ENCODE measurements at regions not wholly inside any gene's neighbourhood (a gene's known extent, or its start where the extent isn't known, plus 50 kb on each side); places are given as distances from the start of the nearest gene placed in this dataset.
"Not testable (repeated sequence)": the region's sequence is repeated elsewhere in the genome, so short reads cannot be mapped to it uniquely, and the experiment has no call there.

GRCh38 chr11:106152013-106152412, 74.6 kb downstream of the AASDHPPT start:
- no peak for DNase-seq

GRCh38 chr11:106152824-106153223, 75.4 kb downstream of the AASDHPPT start:
- no peak for DNase-seq

DNA sequence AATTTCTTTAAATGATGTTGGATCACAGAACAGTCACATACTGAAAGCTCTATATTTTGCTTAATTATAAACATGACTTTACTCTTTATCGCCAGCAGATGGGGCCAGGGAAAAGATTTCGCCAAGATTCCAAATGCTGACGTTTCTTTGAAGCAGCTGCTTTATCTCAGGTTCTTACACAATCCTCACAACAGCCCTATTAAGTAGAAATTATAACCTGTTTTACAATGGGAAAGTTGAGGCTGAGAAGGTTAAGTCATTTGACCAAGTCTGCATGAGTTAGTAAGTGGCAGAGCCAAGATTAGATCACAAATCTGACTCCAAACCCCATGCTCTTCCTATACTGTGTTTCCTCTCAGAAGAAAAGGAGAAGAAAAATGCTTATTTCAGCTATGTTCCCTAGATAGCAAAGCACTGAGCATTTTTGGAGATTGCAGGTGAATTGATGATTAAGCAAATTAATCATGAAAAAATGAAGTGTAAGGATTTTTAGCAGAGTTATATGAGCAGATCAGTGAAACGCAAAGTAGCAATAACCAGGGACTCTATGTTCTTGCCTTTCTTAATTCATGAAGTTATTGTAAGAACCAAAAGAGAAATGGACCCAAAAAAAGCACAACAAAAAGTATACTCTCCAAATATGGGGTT, 79.0 kb downstream of the AASDHPPT start:
- peak; percentile 59 for DNase-seq

- no peak for DNase-seq
Observed at GRCh38 chr11:106158406-106158805, 80.9 kb downstream of the AASDHPPT start.

- DNase-seq: no peak
Observed at GRCh38 chr11:106159836-106160235, 82.4 kb downstream of the AASDHPPT start.

DNA sequence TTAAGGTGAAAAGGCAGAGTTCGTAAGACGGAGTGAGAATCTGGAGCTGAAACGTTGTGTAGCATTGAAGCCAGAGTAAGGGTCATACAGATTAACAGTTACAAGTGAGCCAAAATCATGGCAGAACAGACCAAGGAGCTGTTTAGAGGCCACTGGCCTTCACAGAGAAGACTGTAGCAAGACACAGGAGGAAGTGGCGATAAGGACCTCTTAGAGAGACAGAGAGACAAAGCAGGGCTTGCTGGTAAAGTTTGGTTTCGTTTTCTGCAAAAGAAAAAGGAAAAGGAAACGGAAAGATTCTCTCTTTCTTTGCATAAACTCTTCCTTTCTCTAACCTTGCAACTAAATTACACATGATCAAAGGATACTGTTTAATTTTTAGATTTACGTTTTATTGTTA, 83.0 kb downstream of the AASDHPPT start:
- no peak for DNase-seq

DNA sequence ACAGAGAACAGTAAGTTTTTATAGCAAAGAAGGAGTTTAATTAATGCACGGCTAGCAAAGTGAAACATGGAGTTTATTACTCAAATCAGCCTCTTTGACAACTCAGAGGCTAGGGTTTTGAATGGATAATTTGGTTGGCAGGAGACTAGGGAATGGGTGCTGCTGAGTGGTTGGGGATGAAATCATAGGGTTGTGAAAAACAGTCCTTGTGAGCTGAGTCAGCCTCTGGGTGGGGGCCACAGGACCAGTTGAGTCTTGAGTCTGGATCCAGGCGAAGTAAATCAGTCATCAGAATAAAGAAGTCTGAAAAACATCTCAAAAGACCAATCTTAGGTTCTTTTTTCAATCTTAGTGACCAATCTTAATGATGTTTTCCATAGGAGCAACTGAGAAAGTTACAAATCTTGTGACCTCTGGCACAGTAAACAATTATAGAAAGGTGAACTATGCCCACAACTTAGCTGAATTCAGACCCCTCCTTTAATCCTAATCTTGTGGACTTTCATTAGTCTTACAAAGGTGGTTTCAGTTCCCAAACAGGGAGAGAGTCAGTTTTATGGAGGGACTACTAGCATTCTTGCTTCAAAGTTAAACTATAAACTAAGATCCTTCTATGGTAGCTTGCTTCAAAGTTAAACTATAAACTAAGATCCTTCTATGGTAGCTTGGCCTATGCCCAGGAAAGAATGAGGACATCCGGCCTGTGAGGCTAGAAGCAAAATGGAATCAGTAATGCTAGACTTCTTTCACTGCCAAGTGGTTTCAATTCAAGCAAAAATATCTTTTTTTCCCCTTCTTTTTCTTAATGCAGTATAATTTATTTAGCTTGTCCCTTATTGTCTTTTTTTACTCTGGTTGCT, 84.5 kb downstream of the AASDHPPT start:
- DNase-seq: no peak

DNA sequence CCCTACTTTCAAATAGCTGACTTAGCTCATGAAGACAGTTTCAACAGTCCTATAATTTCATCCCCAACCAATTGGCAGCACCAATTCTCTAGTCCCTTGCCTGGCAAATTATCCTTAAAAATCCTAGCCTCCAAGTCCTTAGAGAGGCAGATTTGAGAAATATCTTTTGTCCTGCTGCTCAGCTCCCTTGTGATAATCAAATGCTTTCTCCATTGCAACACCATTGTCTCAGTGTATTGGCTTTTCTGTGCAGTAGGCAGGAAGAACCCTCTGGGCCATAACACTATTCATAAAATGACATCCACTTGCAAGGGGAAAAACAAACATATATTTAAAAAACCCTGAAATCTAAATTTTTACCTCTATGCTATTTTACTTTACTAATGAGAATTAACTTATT, 89.6 kb downstream of the AASDHPPT start:
- DNase-seq: peak; percentile 16

- DNase-seq: no peak
Observed at GRCh38 chr11:106172386-106172991, 95.0 kb downstream of the AASDHPPT start.

DNA sequence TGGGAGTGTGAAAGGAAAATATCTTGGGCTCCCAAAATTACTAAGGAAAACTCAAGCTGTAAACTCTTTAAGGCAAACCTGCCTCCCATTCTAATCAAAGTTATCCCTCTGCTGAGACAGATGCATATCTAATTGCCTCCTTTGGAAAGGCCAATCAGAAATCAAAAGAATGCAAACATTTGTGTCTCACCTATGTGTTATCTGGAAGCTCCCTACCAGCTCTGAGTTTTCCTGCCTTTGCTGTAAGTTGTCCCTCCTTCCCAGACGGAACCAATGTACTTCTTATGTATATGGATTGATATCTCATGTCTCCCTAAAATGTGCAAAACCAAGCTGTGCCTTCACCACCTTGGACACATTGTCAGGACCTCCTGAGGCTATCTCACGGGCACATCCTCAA, 95.8 kb downstream of the AASDHPPT start:
- DNase-seq: no peak

DNA sequence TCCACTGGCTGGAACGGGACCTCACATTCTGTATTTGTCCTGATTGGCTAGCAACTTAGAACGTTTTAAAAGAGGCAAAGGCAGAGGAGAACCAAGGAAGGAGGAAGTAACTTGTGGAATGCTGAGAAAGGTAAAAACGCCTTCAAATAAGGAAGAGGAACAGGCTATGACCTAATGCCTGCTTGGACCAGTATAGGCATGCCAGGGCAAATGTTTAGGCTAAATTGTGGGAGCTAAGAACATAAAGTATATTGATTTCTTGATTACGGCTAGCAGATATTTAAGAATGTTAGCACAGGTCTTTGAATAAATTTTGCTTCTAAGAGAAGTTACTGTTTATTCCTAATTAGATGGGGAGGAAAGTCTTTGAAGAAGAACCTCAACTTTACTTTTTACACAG, 96.5 kb downstream of the AASDHPPT start:
- DNase-seq: not testable (repeated sequence)

DNA sequence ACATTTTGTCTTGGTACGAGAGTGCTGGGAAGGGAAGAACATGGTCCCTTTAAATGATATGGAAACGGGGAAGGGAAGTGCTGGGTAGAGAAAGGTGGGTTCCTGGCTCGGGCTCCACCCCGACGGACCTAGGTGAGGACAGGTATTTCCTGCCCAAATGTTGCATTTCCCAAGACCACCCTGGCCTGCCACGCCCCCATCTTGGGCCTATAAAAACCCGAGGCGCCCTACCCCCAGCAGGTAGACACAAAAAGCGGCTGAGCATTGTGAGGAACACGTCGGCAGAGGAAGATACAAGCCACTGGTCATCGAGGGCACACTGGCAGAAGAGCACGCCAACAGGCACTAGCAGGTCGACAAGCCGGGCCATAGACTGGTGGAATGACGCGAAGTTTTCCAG, 99.4 kb downstream of the AASDHPPT start:
- DNase-seq: no peak

DNA sequence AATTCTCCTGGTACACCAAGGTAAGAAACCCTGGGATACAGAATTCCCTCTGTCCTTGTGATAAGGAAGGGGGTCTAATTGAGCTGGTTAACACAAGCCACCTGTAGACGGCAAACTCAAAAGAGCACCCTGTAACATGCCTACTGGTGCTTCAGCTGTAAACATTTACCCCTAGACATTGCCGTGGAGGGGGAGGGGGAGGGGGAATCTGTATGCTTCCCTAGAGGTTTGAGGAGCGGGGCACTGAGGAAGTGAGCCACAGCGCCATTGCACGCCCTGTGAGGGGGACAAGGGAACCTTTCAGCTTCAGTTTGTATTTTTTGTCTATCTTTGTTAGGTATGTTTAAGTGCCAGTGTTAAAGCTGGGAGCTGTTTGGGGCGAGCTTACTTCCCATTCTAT, 99.8 kb downstream of the AASDHPPT start:
- no peak for DNase-seq

- no peak for DNase-seq
Observed at GRCh38 chr11:106178361-106178760, 100.9 kb downstream of the AASDHPPT start.

DNA sequence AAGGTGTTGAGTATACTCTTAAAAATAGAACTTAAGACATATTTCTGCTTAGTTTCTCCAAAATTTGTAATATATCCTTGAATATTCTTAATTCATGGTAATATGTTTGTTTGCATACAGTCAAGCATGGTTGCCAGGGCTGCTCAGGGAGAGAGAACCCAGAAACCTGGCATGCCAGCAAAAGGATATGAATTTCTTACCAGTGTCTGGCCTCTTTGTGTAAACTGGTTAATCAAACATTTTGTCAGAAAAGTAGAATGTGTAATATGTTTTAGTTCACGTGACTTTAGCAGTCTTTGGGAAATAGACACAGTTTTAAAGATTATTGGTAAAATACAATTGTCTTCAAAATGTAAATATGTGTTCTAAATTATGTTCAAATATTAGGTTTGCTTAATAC, 101.6 kb downstream of the AASDHPPT start:
- no peak for DNase-seq

DNA sequence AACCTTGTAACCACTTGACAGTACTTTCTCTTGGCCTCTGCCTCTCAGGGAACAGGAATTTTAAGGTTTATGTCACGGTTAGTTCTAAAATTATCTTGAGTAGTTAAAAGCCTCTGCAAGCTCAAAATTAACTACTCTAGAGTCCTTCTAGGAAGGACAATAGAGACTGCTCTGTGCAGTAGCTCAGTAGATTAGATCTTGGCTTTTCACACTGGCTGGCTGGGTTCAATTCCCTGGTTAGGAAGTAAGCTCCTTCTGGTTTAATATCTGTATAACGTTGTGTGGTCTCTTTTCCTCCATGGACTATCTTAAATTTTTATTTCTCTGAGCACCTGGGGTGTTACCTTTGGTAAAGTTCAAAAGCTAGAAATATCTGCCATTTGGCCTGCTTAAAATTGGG, 109.2 kb downstream of the AASDHPPT start:
- DNase-seq: no peak

- DNase-seq: peak; percentile 21
Observed at GRCh38 chr11:106187860-106188456, 110.5 kb downstream of the AASDHPPT start.

DNA sequence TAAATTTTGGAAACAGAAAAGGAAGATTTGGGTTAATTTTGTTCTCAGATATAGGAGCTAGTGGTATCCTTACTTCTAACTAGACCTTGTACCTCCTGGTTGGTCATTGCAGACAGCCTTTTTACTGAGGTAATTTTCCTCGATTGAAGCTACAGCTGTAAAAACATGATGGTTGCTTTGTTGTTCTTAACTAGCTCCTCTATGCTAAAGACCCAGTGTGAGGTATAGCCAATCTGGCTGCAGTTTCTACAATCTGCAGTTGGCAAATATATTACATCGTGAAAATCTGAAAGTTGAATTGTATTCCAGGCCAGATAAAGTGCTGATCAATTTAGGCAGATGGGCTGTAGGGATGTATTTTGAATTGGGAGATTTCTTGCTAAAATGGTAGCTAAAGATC, 116.5 kb downstream of the AASDHPPT start:
- no peak for DNase-seq

GRCh38 chr11:106197438-106197837, 120.0 kb downstream of the AASDHPPT start:
- no peak for DNase-seq

DNA sequence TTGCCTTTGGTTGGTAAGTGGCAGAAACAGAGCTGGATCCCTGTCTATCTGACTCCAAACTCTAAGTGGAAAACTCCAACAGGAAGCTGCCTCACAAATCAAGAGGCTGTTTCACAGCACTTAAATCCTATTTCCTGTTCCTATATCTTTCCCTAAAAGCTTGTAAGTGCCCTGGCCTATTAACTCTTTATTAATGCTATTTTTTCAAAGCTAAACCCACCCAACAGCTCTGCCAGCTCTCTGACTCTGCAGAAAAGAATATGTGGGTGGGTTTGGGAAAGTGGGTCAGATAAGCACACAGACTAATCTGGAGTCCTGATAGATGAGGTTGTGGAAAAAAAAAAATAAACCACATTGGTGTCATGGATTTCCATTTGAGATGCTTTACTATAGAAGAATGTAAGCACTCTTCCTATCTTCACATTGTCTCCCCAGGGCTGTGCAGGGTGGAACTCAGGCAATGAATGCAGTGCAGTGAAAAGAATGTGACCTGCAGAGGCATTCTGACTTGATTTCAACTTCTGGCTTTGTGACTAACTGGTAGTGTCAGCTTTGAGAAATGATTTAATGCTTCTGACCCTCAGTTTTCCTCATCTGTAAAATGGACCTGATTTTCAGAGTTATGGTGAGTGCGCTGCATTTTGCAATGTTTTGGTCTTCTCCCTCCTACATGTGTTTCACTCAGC, 125.6 kb downstream of the AASDHPPT start:
- no peak for DNase-seq

DNA sequence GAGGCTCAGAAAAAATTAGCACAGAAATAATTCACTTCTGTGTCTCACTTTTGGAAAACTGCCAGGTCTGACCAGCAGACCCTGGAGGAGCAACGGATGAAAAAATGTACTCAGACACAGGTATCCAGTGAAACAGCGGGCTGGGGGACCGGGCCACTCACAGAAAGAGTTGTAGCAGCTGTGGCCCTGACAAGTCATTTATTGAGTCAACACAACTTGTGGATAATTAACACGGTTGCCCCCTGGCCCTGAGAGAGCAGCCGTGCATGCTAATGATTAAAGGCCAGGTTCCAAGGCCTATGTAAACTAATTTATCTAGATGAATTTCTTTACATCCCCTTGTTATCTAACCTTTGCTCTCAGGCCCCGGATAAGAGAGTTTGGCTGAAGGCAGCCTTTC, 131.3 kb downstream of the AASDHPPT start:
- DNase-seq: no peak

GRCh38 chr11:106212081-106212480, 134.6 kb downstream of the AASDHPPT start:
- DNase-seq: no peak

DNA sequence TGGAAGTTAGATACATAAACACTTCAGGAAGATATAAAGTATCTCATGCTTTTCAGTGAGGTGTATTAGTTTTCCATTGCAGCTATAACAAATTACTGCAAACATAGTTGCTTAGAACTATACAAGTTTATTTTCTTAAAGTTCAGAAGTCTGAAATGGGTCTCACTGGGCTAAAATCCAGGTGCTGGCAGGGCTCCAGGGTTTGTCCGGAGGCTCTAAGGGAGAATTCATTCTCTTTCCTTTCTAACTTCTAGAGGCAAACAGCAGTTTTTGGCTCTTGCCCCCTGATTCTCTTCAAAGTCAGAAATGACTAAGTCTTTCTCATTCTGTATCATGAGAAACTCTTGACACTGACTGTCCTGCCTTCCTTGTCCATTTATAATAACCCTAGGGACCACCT, 138.8 kb downstream of the AASDHPPT start:
- DNase-seq: no peak

Measured in DMS53 (cell line).